ENCODE measurements at regions not wholly inside any gene's neighbourhood (a gene's known extent, or its start where the extent isn't known, plus 50 kb on each side); places are given as distances from the start of the nearest gene placed in this dataset.

DNA sequence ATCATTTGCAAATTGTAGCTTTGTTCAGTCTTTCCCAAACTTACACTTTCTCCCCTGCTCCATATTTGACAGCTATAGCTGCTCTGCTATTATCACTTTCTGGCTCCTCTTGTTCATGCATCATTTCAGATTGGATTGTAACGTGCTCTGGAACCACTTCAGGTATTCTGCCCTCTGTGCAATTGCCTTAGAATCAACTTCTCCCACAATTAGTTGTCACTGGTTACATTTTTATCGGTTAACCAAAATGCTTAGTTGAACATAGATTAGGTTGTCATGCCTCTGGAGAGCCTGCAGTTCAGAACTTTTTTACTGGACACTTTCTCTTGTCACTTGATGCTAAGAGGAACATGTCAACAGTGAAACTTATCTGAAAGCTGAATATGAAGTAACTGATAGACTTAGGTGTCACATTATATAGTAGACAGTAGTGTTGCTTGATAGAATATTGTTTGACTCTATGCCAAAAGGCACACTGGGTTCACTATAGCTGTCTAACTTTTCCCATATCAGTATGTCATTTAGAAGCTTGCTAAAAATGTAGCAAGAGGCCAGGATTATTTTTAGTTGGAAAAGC is 127.7 kb upstream of the PTPRK start:
- WGBS, 2 experiments (ENCODE audit: low coverage in 1 of 2, low lambda C conversion rate in 2 of 2, missing lambda C conversion rate in 2 of 2) = 78 to 89% methylated on average over 2 of the region's 2 CpGs

DNA sequence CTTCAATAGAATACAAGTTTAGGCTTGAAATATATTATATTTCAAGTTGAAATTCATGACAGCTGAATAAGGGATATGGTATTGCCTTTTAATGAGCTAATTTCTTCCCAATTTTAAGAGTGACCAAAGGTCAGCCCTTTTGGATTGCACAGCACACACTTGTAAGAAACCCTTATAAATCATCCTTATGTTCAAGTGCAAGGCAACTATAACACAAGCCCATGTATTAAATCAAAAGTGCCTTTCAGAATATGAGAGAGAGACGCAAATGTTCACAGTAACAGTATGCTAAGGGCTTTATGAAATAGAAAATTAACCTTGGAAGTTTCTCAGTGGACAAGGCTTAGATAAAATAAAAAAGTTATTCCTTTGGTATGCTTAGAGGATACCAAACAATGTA is 121.7 kb upstream of the PTPRK start:
- DNase-seq = no peak

More for the DNA sequence above, 127.7 kb upstream of the PTPRK start:
- in situ Hi-C loops (cut with MboI) = no loop called here
- Histone ChIP-seq H3K4me1 (ENCODE audit: insufficient read depth) (no peaks in the 10 kb centered on the region), H3K4me3 (no peak overlapping the region), H3K9me3 (ENCODE audit: low read depth) (no peaks in the 10 kb centered on the region), H2AFZ (no peak overlapping the region), H3K36me3 (ENCODE audit: low read depth) (no peaks in the 10 kb centered on the region), H3K4me2 (ENCODE audit: unreplicated experiment) (no peak overlapping the region), H3K9ac (no peak overlapping the region), H3K27me3 (replicated peaks; ENCODE audit: insufficient read depth) (no peaks in the 10 kb centered on the region), H3F3A (ENCODE audit: insufficient read depth) (no peaks in the 10 kb centered on the region), H3K79me2 (ENCODE audit: insufficient read depth) (no peaks in the 10 kb centered on the region), H3K27ac (no peak overlapping the region), H3K9me2 (ENCODE audit: insufficient read depth) (no peaks in the 10 kb centered on the region), H4K20me1 (ENCODE audit: insufficient read depth) (no peaks in the 10 kb centered on the region)
- TF ChIP-seq EZH2phosphoT487 (IDR thresholded peaks at IDR 0.05; ENCODE audit: insufficient read depth, low read depth) = no peak
- TF ChIP-seq EZH2 (IDR thresholded peaks at IDR 0.05; ENCODE audit: insufficient read depth, poor library complexity, severe bottlenecking) = no peak
- no peak for DNase-seq

DNA sequence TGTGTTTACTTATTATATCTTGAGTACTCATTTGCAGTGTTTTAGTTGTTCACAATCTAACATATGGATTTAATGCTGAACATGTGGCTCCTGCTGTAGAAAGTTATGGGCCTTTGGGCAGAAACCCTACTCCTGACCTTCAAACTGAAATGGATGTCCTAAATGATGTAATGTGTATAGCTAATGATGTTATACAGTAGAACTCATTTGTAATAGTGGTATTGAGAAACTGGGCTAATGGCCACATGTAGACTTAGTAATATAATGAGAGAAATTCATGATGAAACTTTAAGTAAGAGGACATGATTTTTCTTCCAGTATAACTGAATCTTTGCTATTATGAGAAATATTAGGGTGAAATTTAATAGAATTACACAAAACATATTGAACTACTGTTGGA is 121.3 kb upstream of the PTPRK start:
- Histone ChIP-seq H3K4me1 (ENCODE audit: insufficient read depth) (no peaks in the 10 kb centered on the region), H3K79me2 (ENCODE audit: insufficient read depth) (no peaks in the 10 kb centered on the region), H3K9me2 (ENCODE audit: insufficient read depth) (no peaks in the 10 kb centered on the region), H3K9ac (no peak overlapping the region), H3K36me3 (ENCODE audit: low read depth) (no peaks in the 10 kb centered on the region), H2AFZ (peak overlapping the region; percentile 15; the same call in 1 of the 2 replicates), H3K27ac (no peak overlapping the region), H3K4me3 (no peak overlapping the region), H3K27me3 (replicated peaks; ENCODE audit: insufficient read depth) (no peaks in the 10 kb centered on the region), H3K9me3 (ENCODE audit: low read depth) (no peaks in the 10 kb centered on the region), H3F3A (ENCODE audit: insufficient read depth) (no peaks in the 10 kb centered on the region), H3K4me2 (ENCODE audit: unreplicated experiment) (no peak overlapping the region), H4K20me1 (ENCODE audit: insufficient read depth) (no peaks in the 10 kb centered on the region)
- peak; percentile 45 for DNase-seq
- in situ Hi-C loops (cut with MboI) = no loop called here
- TF ChIP-seq EZH2phosphoT487 (IDR thresholded peaks at IDR 0.05; ENCODE audit: insufficient read depth, low read depth) (no peak), EZH2 (IDR thresholded peaks at IDR 0.05; ENCODE audit: insufficient read depth, poor library complexity, severe bottlenecking) (no peak)

More for the DNA sequence above, 121.7 kb upstream of the PTPRK start:
- Histone ChIP-seq H2AFZ (no peak overlapping the region), H3K9me2 (ENCODE audit: insufficient read depth) (no peaks in the 10 kb centered on the region), H3K79me2 (ENCODE audit: insufficient read depth) (no peaks in the 10 kb centered on the region), H4K20me1 (ENCODE audit: insufficient read depth) (no peaks in the 10 kb centered on the region), H3K9me3 (ENCODE audit: low read depth) (no peaks in the 10 kb centered on the region), H3K36me3 (ENCODE audit: low read depth) (no peaks in the 10 kb centered on the region), H3K27me3 (replicated peaks; ENCODE audit: insufficient read depth) (no peaks in the 10 kb centered on the region), H3K4me2 (ENCODE audit: unreplicated experiment) (no peak overlapping the region), H3K4me1 (ENCODE audit: insufficient read depth) (no peaks in the 10 kb centered on the region), H3K4me3 (no peak overlapping the region), H3F3A (ENCODE audit: insufficient read depth) (no peaks in the 10 kb centered on the region), H3K27ac (no peak overlapping the region), H3K9ac (no peak overlapping the region)
- in situ Hi-C loops (cut with MboI) = no loop called here
- TF ChIP-seq EZH2phosphoT487 (IDR thresholded peaks at IDR 0.05; ENCODE audit: insufficient read depth, low read depth) = no peak
- no peak for TF ChIP-seq EZH2 (IDR thresholded peaks at IDR 0.05; ENCODE audit: insufficient read depth, poor library complexity, severe bottlenecking)
- 97 to 100% methylated on average over 1 of the region's 1 CpG for WGBS, 2 experiments (ENCODE audit: low coverage in 1 of 2, low lambda C conversion rate in 2 of 2, missing lambda C conversion rate in 2 of 2)

DNA sequence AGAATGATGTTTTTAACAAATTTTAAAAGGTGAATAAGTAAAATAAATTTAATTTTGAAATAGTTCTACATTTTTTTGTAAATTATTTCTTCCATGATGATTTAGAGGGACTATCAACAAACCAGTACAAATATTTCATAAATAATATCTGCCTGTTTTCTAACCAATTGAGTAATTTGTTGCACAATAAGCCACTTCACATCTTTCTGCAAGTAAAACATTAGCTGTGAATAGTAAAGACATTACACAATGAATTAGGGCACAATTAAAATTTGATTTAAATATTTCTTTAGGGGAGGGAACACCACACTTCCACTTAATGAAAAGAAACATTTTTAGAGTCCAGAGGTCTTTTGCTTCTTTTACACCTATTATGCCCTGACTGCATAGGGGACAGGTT is 118.4 kb upstream of the PTPRK start:
- Histone ChIP-seq H3K27me3 (replicated peaks; ENCODE audit: insufficient read depth) (no peaks in the 10 kb centered on the region), H3K4me3 (no peak overlapping the region), H4K20me1 (ENCODE audit: insufficient read depth) (no peaks in the 10 kb centered on the region), H3K36me3 (ENCODE audit: low read depth) (no peaks in the 10 kb centered on the region), H3K9me2 (ENCODE audit: insufficient read depth) (no peaks in the 10 kb centered on the region), H3K4me2 (ENCODE audit: unreplicated experiment) (no peak overlapping the region), H3K27ac (no peak overlapping the region), H3K4me1 (ENCODE audit: insufficient read depth) (no peaks in the 10 kb centered on the region), H3F3A (ENCODE audit: insufficient read depth) (no peaks in the 10 kb centered on the region), H3K79me2 (ENCODE audit: insufficient read depth) (no peaks in the 10 kb centered on the region), H3K9ac (no peak overlapping the region), H2AFZ (no peak overlapping the region; the same call in 1 of the 2 replicates), H3K9me3 (ENCODE audit: low read depth) (no peaks in the 10 kb centered on the region)
- no peak for TF ChIP-seq EZH2 (IDR thresholded peaks at IDR 0.05; ENCODE audit: insufficient read depth, poor library complexity, severe bottlenecking)
- TF ChIP-seq EZH2phosphoT487 (IDR thresholded peaks at IDR 0.05; ENCODE audit: insufficient read depth, low read depth) = no peak
- in situ Hi-C loops (cut with MboI) = no loop called here
- no peak for DNase-seq

DNA sequence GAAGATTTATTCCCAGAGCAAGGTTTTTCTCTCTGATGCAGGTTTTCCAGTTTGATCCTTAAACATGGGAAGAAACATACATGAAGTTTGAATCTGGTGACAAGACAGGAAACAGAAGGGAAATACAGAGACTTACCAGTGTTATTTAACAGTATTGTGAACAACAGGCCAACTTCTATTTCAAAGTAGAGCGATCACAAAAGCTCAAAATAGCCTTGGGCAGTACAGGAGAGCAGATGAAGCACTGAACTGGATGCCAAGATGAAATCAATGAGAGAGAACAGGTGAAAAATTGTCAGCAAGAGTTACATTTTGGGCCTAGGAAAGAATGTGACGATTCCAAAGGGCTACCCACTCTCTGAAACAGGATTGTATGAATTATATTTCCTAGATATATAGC is 114.8 kb upstream of the PTPRK start:
- Histone ChIP-seq H3K27me3 (replicated peaks; ENCODE audit: insufficient read depth) (no peaks in the 10 kb centered on the region), H3K4me1 (ENCODE audit: insufficient read depth) (no peaks in the 10 kb centered on the region), H3K9me3 (ENCODE audit: low read depth) (no peaks in the 10 kb centered on the region), H2AFZ (no peak overlapping the region), H3F3A (ENCODE audit: insufficient read depth) (no peaks in the 10 kb centered on the region), H3K27ac (no peak overlapping the region), H4K20me1 (ENCODE audit: insufficient read depth) (no peaks in the 10 kb centered on the region), H3K79me2 (ENCODE audit: insufficient read depth) (no peaks in the 10 kb centered on the region), H3K36me3 (ENCODE audit: low read depth) (no peaks in the 10 kb centered on the region), H3K4me3 (no peak overlapping the region), H3K4me2 (ENCODE audit: unreplicated experiment) (no peak overlapping the region), H3K9me2 (ENCODE audit: insufficient read depth) (no peaks in the 10 kb centered on the region), H3K9ac (no peak overlapping the region)
- in situ Hi-C loops (cut with MboI) = no loop called here
- DNase-seq = no peak
- 90 to 94% methylated on average over 2 of the region's 2 CpGs for WGBS, 2 experiments (ENCODE audit: low coverage in 1 of 2, low lambda C conversion rate in 2 of 2, missing lambda C conversion rate in 2 of 2)
- no peak for TF ChIP-seq EZH2phosphoT487 (IDR thresholded peaks at IDR 0.05; ENCODE audit: insufficient read depth, low read depth)
- TF ChIP-seq EZH2 (IDR thresholded peaks at IDR 0.05; ENCODE audit: insufficient read depth, poor library complexity, severe bottlenecking) = no peak

Measured in GM23248 (cell line).